NT2/D1 (cell line): ENCODE measurements at regions not wholly inside any gene's neighbourhood (a gene's known extent, or its start where the extent isn't known, plus 50 kb on each side); places are given as distances from the start of the nearest gene placed in this dataset.

Experiments
- DNase-seq: peaks from one replicate; pipeline ENCODE4 v3.0.0-alpha.2; 2011; ENCODE audit warnings: low read depth, low spot score
- H3K27me3 ChIP-seq: 2 replicates; pipeline ENCODE4 v1.6.0; 2011; ENCODE audit warnings: mild to moderate bottlenecking; ENCODE audit not compliant: insufficient read length, insufficient read depth
- H3K36me3 ChIP-seq: 2 replicates; pipeline ENCODE4 v1.6.1; 2011; ENCODE audit warnings: mild to moderate bottlenecking, low read length, mixed read lengths; ENCODE audit not compliant: insufficient read depth, insufficient read length
- H3K4me1 ChIP-seq: 2 replicates; pipeline ENCODE4 v1.5.1; 2011; ENCODE audit not compliant: insufficient read depth, insufficient read length
- H3K4me3 ChIP-seq: 2 replicates; pipeline ENCODE4 v1.5.1; 2011; ENCODE audit warnings: low read depth; ENCODE audit not compliant: insufficient read length
- H3K9ac ChIP-seq: 2 replicates; pipeline ENCODE4 v1.6.0; 2011; ENCODE audit warnings: low read depth; ENCODE audit not compliant: insufficient read length
- H3K9me3 ChIP-seq: 2 replicates; pipeline ENCODE4 v1.5.1; 2011; ENCODE audit warnings: mild to moderate bottlenecking, low read length; ENCODE audit not compliant: insufficient read depth
- SUZ12 ChIP-seq: IDR thresholded peaks from 2 replicates; pipeline ENCODE4 v1.6.1; 2011; ENCODE audit not compliant: insufficient read length, insufficient read depth; ENCODE audit errors: extremely low read depth
- YY1 ChIP-seq: IDR thresholded peaks from 2 replicates; pipeline ENCODE4 v1.6.1; 2011; ENCODE audit not compliant: insufficient read length, insufficient read depth
- ZNF274 ChIP-seq: IDR thresholded peaks from 2 replicates; pipeline ENCODE4 v1.6.1; 2011; ENCODE audit warnings: mild to moderate bottlenecking, low read depth, low read length

DNA sequence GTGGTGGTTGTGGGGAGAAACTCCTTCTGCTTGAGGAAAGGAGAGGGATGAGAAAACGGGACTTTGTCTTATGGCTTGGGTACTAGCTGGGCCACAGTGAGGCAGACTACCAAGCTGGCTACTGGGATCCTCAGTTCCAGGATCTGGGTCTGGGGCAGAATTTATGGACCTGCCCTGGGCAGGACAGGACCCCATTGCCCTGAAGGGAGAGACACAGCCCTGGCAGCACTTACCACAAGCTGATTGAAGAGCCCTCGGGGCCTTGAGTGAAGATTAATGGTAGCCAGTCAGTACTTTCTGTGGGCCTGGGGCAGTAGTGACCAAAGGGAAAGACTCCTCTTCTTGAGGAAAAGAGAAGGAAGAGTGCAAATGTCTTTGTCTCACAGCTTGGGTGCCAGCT is 799.7 kb downstream of the SI start:
- Histone ChIP-seq H3K36me3 (no peaks in the 10 kb centered on the region), H3K9me3 (peaks cover 22% of the 10 kb centered on the region; the same call in 1 of the 2 replicates), H3K9ac (no peak overlapping the region), H3K4me3 (no peak overlapping the region), H3K4me1 (no peaks in the 10 kb centered on the region), H3K27me3 (no peaks in the 10 kb centered on the region)
- DNase-seq: no peak
- TF ChIP-seq ZNF274 (no peak), SUZ12 (no peak), YY1 (no peak)

DNA sequence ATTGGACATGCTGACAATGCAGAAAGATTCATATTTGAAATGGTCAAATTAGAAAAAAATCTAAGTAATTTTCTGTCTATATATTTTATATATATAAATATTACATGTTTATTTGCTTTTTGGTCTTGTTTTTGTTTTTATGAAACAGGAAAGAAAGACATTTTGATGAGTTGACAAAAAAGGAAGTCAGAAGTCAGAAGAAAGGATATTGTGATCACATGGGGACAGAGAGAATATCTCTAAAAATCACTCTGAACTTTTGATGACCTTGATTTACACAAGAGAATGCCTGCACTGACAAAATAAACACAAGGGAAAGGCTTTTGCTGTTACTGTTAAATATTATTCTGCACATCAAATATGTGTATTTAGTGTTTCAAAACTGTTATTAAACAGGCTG is 811.2 kb downstream of the SI start:
- no peak for DNase-seq
- Histone ChIP-seq H3K4me3 (no peak overlapping the region), H3K36me3 (no peaks in the 10 kb centered on the region), H3K9me3 (0 out of 2 replicates have a peak, but pooled peaks cover 4% of the 10 kb centered on the region), H3K9ac (no peak overlapping the region), H3K27me3 (no peaks in the 10 kb centered on the region), H3K4me1 (no peaks in the 10 kb centered on the region)
- TF ChIP-seq ZNF274 (no peak), SUZ12 (no peak), YY1 (no peak)

DNA sequence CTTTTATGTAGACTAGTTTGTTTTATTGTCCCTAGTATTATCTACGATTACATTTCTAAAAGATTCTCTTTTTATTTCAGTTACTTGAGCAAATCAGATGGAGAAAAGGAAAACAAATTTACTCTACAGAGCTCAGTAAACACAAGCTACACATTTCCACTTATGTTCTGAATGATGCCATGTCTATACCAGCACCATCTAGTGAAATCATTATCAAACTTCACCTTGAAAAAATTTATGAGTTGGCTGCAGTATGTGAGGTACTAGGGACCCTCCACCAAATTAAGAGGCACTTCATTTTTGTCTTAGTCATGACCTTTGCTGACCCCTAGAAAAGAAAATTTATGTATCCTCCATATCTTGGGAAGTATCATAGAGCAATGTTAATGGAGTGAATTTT is 827.4 kb downstream of the SI start:
- no peak for DNase-seq
- Histone ChIP-seq H3K4me1 (no peaks in the 10 kb centered on the region), H3K36me3 (no peaks in the 10 kb centered on the region), H3K4me3 (no peak overlapping the region), H3K9me3 (no peaks in the 10 kb centered on the region), H3K27me3 (no peaks in the 10 kb centered on the region), H3K9ac (no peak overlapping the region)
- TF ChIP-seq ZNF274: no peak
- TF ChIP-seq SUZ12: no peak
- no peak for TF ChIP-seq YY1

DNA sequence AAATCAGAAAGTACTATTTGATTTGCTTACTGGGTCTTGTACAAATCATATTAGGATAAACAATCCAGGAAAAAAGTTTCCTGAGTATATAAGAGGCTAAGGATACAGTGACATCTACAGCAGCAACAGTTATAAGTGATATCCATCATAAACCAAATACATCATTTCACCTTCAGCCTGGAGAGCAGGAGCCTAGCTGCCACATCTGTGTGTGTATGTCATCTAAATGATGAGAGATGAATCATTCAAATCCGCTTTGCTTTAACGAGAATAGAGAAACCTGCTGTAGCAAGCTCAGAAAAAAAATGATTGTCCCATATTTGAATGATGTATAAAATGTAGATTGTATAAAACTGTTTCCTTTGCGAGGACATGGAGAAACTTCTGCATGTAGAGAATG is 841.4 kb downstream of the SI start:
- no peaks in the 10 kb centered on the region for H3K36me3 ChIP-seq
- TF ChIP-seq SUZ12: no peak
- TF ChIP-seq YY1: no peak
- TF ChIP-seq ZNF274: no peak
- H3K27me3 ChIP-seq: no peaks in the 10 kb centered on the region
- H3K4me1 ChIP-seq: no peaks in the 10 kb centered on the region
- DNase-seq: no peak
- H3K4me3 ChIP-seq: no peak overlapping the region
- no peaks in the 10 kb centered on the region for H3K9me3 ChIP-seq
- no peak overlapping the region for H3K9ac ChIP-seq

DNA sequence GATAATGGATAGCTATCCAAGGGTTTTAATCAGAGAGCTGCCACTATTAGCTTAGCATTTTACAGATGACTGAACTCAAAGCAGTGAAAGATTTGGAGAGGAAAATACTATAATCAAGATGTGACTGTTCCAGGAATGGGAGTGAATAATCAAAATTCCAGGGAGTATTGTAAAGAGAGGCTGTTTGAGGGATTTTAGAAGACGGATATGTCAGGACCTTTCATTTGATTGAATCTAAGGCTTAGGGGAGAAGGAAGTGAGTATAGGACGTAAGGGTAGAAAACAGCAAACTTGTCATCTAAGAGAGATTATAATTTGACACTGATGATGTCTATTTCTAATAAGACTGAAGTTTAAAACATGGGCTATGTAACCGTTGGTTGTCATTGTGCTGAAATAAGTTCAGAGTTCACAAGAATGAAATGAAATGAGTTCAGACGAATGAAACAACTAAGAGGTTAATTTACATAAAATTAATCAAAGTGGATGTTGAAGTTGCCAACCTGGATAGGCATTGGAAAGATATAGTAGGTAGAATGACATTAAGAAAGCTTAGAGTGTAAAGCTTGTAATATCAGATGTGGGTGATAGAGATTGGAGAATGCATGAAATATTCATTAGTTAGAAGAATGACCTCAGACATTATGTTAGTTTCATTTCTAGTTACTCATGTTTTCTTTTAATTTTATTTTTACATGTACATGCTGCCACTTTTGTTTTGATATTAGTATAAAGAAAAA is 842.8 kb downstream of the SI start:
- no peak for TF ChIP-seq YY1
- TF ChIP-seq ZNF274: no peak
- no peak for TF ChIP-seq SUZ12
- DNase-seq: no peak
- Histone ChIP-seq H3K9ac (no peak overlapping the region), H3K4me1 (no peaks in the 10 kb centered on the region), H3K36me3 (no peaks in the 10 kb centered on the region), H3K9me3 (no peaks in the 10 kb centered on the region), H3K4me3 (no peak overlapping the region), H3K27me3 (no peaks in the 10 kb centered on the region)

DNA sequence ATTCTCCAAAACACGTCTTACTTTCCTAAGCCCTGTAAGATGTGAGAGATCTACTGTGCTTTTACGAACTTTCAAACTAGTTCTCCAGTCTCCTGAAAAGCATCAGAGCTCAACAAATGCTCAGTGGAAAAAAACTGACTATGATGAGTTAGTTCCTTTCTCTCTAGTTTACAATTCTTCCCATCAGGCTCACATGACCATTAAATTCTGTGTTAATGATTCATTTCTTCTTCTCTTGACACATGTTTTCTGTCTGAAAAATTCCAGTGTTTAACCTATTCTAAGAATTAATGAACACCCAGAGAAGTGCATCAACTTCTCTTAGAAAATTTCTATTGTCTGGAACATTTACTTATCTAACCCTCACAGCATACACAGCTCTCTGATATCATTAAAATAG is 844.3 kb downstream of the SI start:
- no peak overlapping the region for H3K9ac ChIP-seq
- H3K4me1 ChIP-seq: no peaks in the 10 kb centered on the region
- no peaks in the 10 kb centered on the region for H3K27me3 ChIP-seq
- no peak overlapping the region for H3K4me3 ChIP-seq
- DNase-seq: no peak
- no peaks in the 10 kb centered on the region for H3K36me3 ChIP-seq
- TF ChIP-seq YY1: no peak
- no peak for TF ChIP-seq ZNF274
- TF ChIP-seq SUZ12: no peak
- no peaks in the 10 kb centered on the region for H3K9me3 ChIP-seq

DNA sequence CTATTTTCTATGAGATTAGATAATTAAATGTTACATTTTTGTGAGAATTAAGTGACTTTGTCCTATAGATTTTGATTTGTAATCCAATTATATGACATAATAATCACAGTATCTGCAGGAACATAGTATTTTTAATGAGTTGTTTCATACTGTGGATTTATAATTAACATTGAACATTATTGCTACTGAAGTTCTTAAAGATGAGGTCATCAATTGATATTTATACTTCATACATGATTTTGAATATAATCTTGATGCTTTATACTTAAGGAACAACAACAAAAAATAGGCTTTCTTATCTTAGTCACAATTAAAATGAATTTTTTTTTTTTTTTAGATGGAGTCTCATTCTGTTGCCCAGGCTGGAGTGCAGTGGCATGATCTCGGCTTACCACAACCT is 846.6 kb downstream of the SI start:
- H3K27me3 ChIP-seq: no peaks in the 10 kb centered on the region
- DNase-seq: no peak

More for the DNA sequence above, 846.6 kb downstream of the SI start:
- no peaks in the 10 kb centered on the region for H3K36me3 ChIP-seq
- TF ChIP-seq YY1: no peak
- TF ChIP-seq SUZ12: no peak
- TF ChIP-seq ZNF274: no peak
- H3K4me1 ChIP-seq: no peaks in the 10 kb centered on the region
- no peaks in the 10 kb centered on the region for H3K9me3 ChIP-seq
- no peak overlapping the region for H3K9ac ChIP-seq
- no peak overlapping the region for H3K4me3 ChIP-seq
